ENCODE measurements at regions not wholly inside any gene's neighbourhood (a gene's known extent, or its start where the extent isn't known, plus 50 kb on each side); places are given as distances from the start of the nearest gene placed in this dataset.
"Not testable (repeated sequence)": the region's sequence is repeated elsewhere in the genome, so short reads cannot be mapped to it uniquely, and the experiment has no call there.

DNA sequence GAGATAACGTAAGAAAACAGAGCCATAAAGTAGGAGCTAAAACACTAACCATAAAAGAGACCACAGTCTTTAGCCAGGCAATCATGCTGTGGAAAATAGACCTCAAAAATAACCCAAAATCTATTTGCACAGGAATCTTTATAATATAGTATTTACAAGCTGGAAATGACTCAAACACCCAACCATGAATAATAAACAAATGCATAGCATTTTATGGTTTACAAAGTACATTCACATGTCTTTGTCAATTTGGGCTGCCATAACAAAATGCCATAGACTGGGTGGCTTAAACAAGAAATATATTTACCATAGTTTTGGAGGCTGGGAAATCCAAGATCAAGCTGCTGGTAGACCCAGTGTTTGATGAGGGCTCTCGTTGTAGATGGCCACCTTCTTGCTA, 65.5 kb upstream of the GRB10 start:
- in situ Hi-C loops (cut with MboI; ENCODE audit: low sequenced_read_pairs in 4 of 4): no loop called here
- TF ChIP-seq, protein P1, sequence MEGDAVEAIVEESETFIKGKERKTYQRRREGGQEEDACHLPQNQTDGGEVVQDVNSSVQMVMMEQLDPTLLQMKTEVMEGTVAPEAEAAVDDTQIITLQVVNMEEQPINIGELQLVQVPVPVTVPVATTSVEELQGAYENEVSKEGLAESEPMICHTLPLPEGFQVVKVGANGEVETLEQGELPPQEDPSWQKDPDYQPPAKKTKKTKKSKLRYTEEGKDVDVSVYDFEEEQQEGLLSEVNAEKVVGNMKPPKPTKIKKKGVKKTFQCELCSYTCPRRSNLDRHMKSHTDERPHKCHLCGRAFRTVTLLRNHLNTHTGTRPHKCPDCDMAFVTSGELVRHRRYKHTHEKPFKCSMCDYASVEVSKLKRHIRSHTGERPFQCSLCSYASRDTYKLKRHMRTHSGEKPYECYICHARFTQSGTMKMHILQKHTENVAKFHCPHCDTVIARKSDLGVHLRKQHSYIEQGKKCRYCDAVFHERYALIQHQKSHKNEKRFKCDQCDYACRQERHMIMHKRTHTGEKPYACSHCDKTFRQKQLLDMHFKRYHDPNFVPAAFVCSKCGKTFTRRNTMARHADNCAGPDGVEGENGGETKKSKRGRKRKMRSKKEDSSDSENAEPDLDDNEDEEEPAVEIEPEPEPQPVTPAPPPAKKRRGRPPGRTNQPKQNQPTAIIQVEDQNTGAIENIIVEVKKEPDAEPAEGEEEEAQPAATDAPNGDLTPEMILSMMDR (IDR thresholded peaks at IDR 0.05 in 4 of 5, conservative IDR thresholded peaks at IDR 0.05 in 1 of 5): no peak
- no peak for TF ChIP-seq POLR2A (IDR thresholded peaks at IDR 0.05)

GRCh38 chr7:50844861-50845260, 62.2 kb upstream of the GRB10 start:
- DNase-seq; H3K4me3 ChIP-seq; H3K27me3 ChIP-seq; H3K4me1 ChIP-seq; ATAC-seq; H3K36me3 ChIP-seq; H3K9me3 ChIP-seq; intact Hi-C loops (cut with DNase I; ENCODE audit: low total_unique reads); in situ Hi-C loops (cut with MboI; ENCODE audit: low sequenced_read_pairs in 4 of 4); H3K27ac ChIP-seq: not testable (repeated sequence)

More for the DNA sequence above, 65.5 kb upstream of the GRB10 start:
- DNase-seq: no peak
- no peaks in the 10 kb centered on the region for H3K36me3 ChIP-seq
- H3K27ac ChIP-seq: no peak overlapping the region
- H3K4me3 ChIP-seq: no peak overlapping the region
- no peaks in the 10 kb centered on the region for H3K27me3 ChIP-seq
- ATAC-seq: no peak
- no peaks in the 10 kb centered on the region for H3K4me1 ChIP-seq
- H3K9me3 ChIP-seq: no peaks in the 10 kb centered on the region
- intact Hi-C loops (cut with DNase I; ENCODE audit: low total_unique reads): no loop called here

DNA sequence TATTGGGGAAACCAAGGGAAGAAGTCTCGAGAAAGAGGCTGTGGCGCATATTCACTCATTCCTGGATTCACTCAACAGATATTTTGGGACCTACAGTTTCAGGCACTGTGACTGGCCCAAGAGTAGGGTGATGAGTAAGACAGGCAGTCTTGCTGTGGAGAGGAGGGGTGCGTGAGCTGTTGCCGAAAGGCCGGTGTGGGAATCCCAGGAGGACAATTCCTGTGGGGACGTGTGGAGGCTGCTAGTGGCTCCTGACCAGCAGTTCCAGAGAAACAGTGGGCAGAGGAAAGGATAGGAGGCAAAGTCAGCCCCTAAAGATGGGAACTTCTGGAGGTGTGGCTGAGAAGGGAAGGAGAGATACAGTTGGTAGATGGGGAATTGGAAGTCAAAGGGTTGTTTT, 59.3 kb upstream of the GRB10 start:
- intact Hi-C loops (cut with DNase I; ENCODE audit: low total_unique reads) (no loop called here), in situ Hi-C loops (cut with MboI; ENCODE audit: low sequenced_read_pairs in 4 of 4) (no loop called here)
- Histone ChIP-seq H3K9me3 (no peaks in the 10 kb centered on the region), H3K27me3 (no peaks in the 10 kb centered on the region), H3K27ac (no peak overlapping the region), H3K36me3 (no peaks in the 10 kb centered on the region), H3K4me3 (no peak overlapping the region), H3K4me1 (peaks cover 7 to 16% of the 10 kb centered on the region in 2 donors)
- no peak for ATAC-seq
- no peak for DNase-seq
- TF ChIP-seq POLR2A (IDR thresholded peaks at IDR 0.05): no peak
- TF ChIP-seq, protein P1 (IDR thresholded peaks at IDR 0.05 in 4 of 5, conservative IDR thresholded peaks at IDR 0.05 in 1 of 5): no peak

- H3K27me3 ChIP-seq: no peaks in the 10 kb centered on the region
- ATAC-seq (peak; percentile 94 to 96), DNase-seq (peak; percentile 31 to 71)
- intact Hi-C loops (cut with DNase I; ENCODE audit: low total_unique reads): no loop called here
- H3K4me1 ChIP-seq: peaks cover 7 to 16% of the 10 kb centered on the region in 2 donors
- TF ChIP-seq, protein P1 (IDR thresholded peaks at IDR 0.05 in 4 of 5, conservative IDR thresholded peaks at IDR 0.05 in 1 of 5): no peak
- no peak for TF ChIP-seq POLR2A (IDR thresholded peaks at IDR 0.05)
- in situ Hi-C loops (cut with MboI; ENCODE audit: low sequenced_read_pairs in 4 of 4): no loop called here
- no peaks in the 10 kb centered on the region for H3K36me3 ChIP-seq
- H3K27ac ChIP-seq: peak overlapping the region; percentile 51 to 77 (median 66)
- no peaks in the 10 kb centered on the region for H3K9me3 ChIP-seq
- no peak overlapping the region for H3K4me3 ChIP-seq
Measured at GRCh38 chr7:50838675-50839377, 56.1 kb upstream of the GRB10 start.

- H3K4me1 ChIP-seq: peaks cover 7 to 16% of the 10 kb centered on the region in 2 donors
- no peak for TF ChIP-seq POLR2A (IDR thresholded peaks at IDR 0.05)
- TF ChIP-seq, protein P1 (IDR thresholded peaks at IDR 0.05 in 4 of 5, conservative IDR thresholded peaks at IDR 0.05 in 1 of 5): no peak
- intact Hi-C loops (cut with DNase I; ENCODE audit: low total_unique reads): no loop called here
- no peaks in the 10 kb centered on the region for H3K36me3 ChIP-seq
- H3K27ac ChIP-seq: peak overlapping the region in 1 of 4 donors; percentile 77
- H3K27me3 ChIP-seq: no peaks in the 10 kb centered on the region
- ATAC-seq (no peak), DNase-seq (no peak)
- H3K9me3 ChIP-seq: no peaks in the 10 kb centered on the region
- H3K4me3 ChIP-seq: no peak overlapping the region
- in situ Hi-C loops (cut with MboI; ENCODE audit: low sequenced_read_pairs in 4 of 4): no loop called here
Measured at GRCh38 chr7:50837965-50838364, 55.3 kb upstream of the GRB10 start.

Measured in gastrocnemius medialis (tissue), 4 donors.